Endothelial cell of umbilical vein (primary cell): ENCODE measurements at regions not wholly inside any gene's neighbourhood (a gene's known extent, or its start where the extent isn't known, plus 50 kb on each side); places are given as distances from the start of the nearest gene placed in this dataset.

Source experiments
- JUN ChIP-seq: IDR thresholded peaks from 2 replicates; pipeline ENCODE4 v1.6.1; 2011; ENCODE audit warnings: borderline replicate concordance, low read depth; ENCODE audit not compliant: insufficient read length, insufficient read depth
- TF ChIP-seq, protein P1 (sequence below), 2 donors: IDR thresholded peaks; 1 replicate in 1 of 2; 2 replicates in 1 of 2; pipeline ENCODE4 v1.5.1; 2011; ENCODE audit warnings: low read length in 2 of 2, mild to moderate bottlenecking in 2 of 2, moderate library complexity in 2 of 2, control low read depth in 1 of 2, inconsistent platforms in 1 of 2, low read depth in 1 of 2; ENCODE audit not compliant: insufficient read depth in 1 of 2; ENCODE audit errors: extremely low read depth in 1 of 2

DNA sequence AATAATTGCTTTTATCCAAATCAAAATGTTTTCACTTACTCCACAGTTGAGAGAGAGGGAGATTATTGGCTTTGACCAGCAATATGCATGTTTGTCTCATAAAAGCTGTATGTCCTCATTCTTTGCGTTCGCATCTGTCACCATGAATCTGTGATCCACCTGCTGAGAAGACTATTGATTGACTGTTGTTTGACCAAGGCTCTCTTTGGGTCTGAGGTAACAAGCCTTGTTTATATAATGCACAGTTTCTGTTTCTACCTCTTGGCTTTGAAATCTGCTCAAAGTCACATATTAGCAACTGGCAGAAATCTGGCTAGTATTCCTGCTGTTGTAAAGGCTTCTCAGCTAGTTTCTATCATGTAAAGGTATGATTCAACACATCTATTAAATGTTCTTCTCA lies 157.0 kb downstream of the LYPLAL1 start:
- TF ChIP-seq JUN, result no peak
- TF ChIP-seq, protein P1, sequence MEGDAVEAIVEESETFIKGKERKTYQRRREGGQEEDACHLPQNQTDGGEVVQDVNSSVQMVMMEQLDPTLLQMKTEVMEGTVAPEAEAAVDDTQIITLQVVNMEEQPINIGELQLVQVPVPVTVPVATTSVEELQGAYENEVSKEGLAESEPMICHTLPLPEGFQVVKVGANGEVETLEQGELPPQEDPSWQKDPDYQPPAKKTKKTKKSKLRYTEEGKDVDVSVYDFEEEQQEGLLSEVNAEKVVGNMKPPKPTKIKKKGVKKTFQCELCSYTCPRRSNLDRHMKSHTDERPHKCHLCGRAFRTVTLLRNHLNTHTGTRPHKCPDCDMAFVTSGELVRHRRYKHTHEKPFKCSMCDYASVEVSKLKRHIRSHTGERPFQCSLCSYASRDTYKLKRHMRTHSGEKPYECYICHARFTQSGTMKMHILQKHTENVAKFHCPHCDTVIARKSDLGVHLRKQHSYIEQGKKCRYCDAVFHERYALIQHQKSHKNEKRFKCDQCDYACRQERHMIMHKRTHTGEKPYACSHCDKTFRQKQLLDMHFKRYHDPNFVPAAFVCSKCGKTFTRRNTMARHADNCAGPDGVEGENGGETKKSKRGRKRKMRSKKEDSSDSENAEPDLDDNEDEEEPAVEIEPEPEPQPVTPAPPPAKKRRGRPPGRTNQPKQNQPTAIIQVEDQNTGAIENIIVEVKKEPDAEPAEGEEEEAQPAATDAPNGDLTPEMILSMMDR (IDR thresholded peaks at IDR 0.05; ENCODE audit: extremely low read depth in 1 of 2, insufficient read depth in 1 of 2, low read depth in 1 of 2, low read length in 2 of 2), result no peak
